Panc1 (cell line): ENCODE measurements at regions not wholly inside any gene's neighbourhood (a gene's known extent, or its start where the extent isn't known, plus 50 kb on each side); places are given as distances from the start of the nearest gene placed in this dataset.

Experiments used
- POLR2AphosphoS5 ChIP-seq: IDR thresholded peaks from 2 replicates; pipeline ENCODE4 v1.6.1; 2012; ENCODE audit warnings: mild to moderate bottlenecking, low read depth, low read length, moderate library complexity
- REST ChIP-seq, 2 experiments: IDR thresholded peaks; 2 replicates each; pipeline ENCODE4 v1.6.1; 2011 to 2012; ENCODE audit warnings: low read depth in 2 of 2, control low read depth in 1 of 2, low read length in 1 of 2, mild to moderate bottlenecking in 1 of 2, moderate library complexity in 1 of 2; ENCODE audit not compliant: insufficient read depth in 1 of 2
- TCF7L2 ChIP-seq: IDR thresholded peaks from 2 replicates; pipeline ENCODE4 v1.6.1; 2011; ENCODE audit warnings: mild to moderate bottlenecking, low read depth, low read length, inconsistent platforms

GRCh38 chr12:105801351-105801750, 337.4 kb downstream of the NUAK1 start:
- TF ChIP-seq POLR2AphosphoS5 (no peak), REST (IDR thresholded peaks at IDR 0.05; ENCODE audit: insufficient read depth in 1 of 2, low read depth in 2 of 2, low read length in 1 of 2) (no peak), TCF7L2 (no peak)
